ENCODE measurements at regions not wholly inside any gene's neighbourhood (a gene's known extent, or its start where the extent isn't known, plus 50 kb on each side); places are given as distances from the start of the nearest gene placed in this dataset.

GRCh38 chr13:76198568-76199163 is 562.5 kb downstream of the LMO7 start:
- TF ChIP-seq, protein P1, sequence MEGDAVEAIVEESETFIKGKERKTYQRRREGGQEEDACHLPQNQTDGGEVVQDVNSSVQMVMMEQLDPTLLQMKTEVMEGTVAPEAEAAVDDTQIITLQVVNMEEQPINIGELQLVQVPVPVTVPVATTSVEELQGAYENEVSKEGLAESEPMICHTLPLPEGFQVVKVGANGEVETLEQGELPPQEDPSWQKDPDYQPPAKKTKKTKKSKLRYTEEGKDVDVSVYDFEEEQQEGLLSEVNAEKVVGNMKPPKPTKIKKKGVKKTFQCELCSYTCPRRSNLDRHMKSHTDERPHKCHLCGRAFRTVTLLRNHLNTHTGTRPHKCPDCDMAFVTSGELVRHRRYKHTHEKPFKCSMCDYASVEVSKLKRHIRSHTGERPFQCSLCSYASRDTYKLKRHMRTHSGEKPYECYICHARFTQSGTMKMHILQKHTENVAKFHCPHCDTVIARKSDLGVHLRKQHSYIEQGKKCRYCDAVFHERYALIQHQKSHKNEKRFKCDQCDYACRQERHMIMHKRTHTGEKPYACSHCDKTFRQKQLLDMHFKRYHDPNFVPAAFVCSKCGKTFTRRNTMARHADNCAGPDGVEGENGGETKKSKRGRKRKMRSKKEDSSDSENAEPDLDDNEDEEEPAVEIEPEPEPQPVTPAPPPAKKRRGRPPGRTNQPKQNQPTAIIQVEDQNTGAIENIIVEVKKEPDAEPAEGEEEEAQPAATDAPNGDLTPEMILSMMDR (IDR thresholded peaks at IDR 0.05; ENCODE audit: borderline replicate concordance, control extremely low read depth, extremely low read depth, insufficient read depth, missing control alignments) = no peak
- in situ Hi-C loops (cut with MboI; ENCODE audit: low sequenced_read_pairs, unreplicated experiment) = no loop called here
- no peak for DNase-seq (ENCODE audit: low spot score)

GRCh38 chr13:76189882-76190519 is 553.9 kb downstream of the LMO7 start:
- DNase-seq (ENCODE audit: low spot score) = no peak
- TF ChIP-seq, protein P1 (IDR thresholded peaks at IDR 0.05; ENCODE audit: borderline replicate concordance, control extremely low read depth, extremely low read depth, insufficient read depth, missing control alignments) = no peak
- in situ Hi-C loops (cut with MboI; ENCODE audit: low sequenced_read_pairs, unreplicated experiment) = no loop called here

GRCh38 chr13:76175961-76176725 is 540.0 kb downstream of the LMO7 start:
- TF ChIP-seq, protein P1 (IDR thresholded peaks at IDR 0.05; ENCODE audit: borderline replicate concordance, control extremely low read depth, extremely low read depth, insufficient read depth, missing control alignments) = no peak
- DNase-seq (ENCODE audit: low spot score) = no peak
- in situ Hi-C loops (cut with MboI; ENCODE audit: low sequenced_read_pairs, unreplicated experiment) = no loop called here

GRCh38 chr13:76168661-76169060 is 532.5 kb downstream of the LMO7 start:
- TF ChIP-seq, protein P1 (IDR thresholded peaks at IDR 0.05; ENCODE audit: borderline replicate concordance, control extremely low read depth, extremely low read depth, insufficient read depth, missing control alignments) = no peak
- in situ Hi-C loops (cut with MboI; ENCODE audit: low sequenced_read_pairs, unreplicated experiment) = no loop called here
- DNase-seq (ENCODE audit: low spot score) = no peak

DNA sequence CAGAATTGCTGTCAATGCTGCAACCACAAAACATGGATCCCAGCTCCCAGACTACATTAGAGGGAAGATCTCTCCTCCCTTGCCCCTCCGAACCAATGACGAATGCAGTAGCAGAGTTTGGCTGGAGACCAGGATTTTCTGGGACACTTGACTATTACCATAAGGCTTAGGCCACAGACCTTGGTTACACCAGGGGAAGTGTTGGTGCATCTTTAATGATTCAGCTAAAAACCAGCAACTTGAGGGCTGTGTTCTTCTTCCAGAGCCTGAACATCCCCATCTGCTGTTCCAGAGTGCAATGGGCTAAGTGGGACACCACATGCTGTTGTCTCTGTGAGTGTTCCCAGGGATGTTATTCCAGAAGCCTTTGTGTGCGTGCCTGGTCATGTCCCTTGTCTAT is 528.2 kb downstream of the LMO7 start:
- no peak for DNase-seq (ENCODE audit: low spot score)
- TF ChIP-seq, protein P1 (IDR thresholded peaks at IDR 0.05; ENCODE audit: borderline replicate concordance, control extremely low read depth, extremely low read depth, insufficient read depth, missing control alignments) = no peak
- in situ Hi-C loops (cut with MboI; ENCODE audit: low sequenced_read_pairs, unreplicated experiment) = no loop called here

GRCh38 chr13:76163761-76164160 is 527.6 kb downstream of the LMO7 start:
- TF ChIP-seq, protein P1 (IDR thresholded peaks at IDR 0.05; ENCODE audit: borderline replicate concordance, control extremely low read depth, extremely low read depth, insufficient read depth, missing control alignments) = no peak
- DNase-seq (ENCODE audit: low spot score) = no peak
- in situ Hi-C loops (cut with MboI; ENCODE audit: low sequenced_read_pairs, unreplicated experiment) = no loop called here

Data from GM13976 (cell line).